Type B pancreatic cell (in vitro differentiated cells): ENCODE measurements at regions not wholly inside any gene's neighbourhood (a gene's known extent, or its start where the extent isn't known, plus 50 kb on each side); places are given as distances from the start of the nearest gene placed in this dataset.

Experiments used
- DNase-seq: peaks from one replicate; pipeline ENCODE4 v3.0.0; 2021; ENCODE audit warnings: mixed read lengths; ENCODE audit not compliant: unreplicated experiment; ENCODE audit errors: extremely low spot score
- H3K27ac Mint-ChIP-seq: 2 replicates; pipeline ENCODE4 v1.8.0; 2021; ENCODE audit warnings: mild to moderate bottlenecking, mixed read lengths
- H3K27me3 Mint-ChIP-seq: 2 replicates; pipeline ENCODE4 v1.8.0; 2021; ENCODE audit warnings: mixed read lengths
- H3K36me3 Mint-ChIP-seq: 2 replicates; pipeline ENCODE4 v1.8.0; 2021; ENCODE audit warnings: mixed read lengths
- H3K4me1 Mint-ChIP-seq: one replicate; pipeline ENCODE4 v1.8.0; 2021; ENCODE audit warnings: mixed read lengths; ENCODE audit not compliant: unreplicated experiment
- H3K4me3 Mint-ChIP-seq: 2 replicates; pipeline ENCODE4 v1.8.0; 2021; ENCODE audit warnings: mild to moderate bottlenecking, mixed read lengths
- H3K9me3 Mint-ChIP-seq: 2 replicates; pipeline ENCODE4 v1.8.0; 2021; ENCODE audit warnings: mixed read lengths
- TF ChIP-seq, protein P1 (sequence below): fragments of 200-600 bp; sonication (generic); conservative IDR thresholded peaks from 2 replicates; pipeline ENCODE4 v1.5.0; 2021; ENCODE audit warnings: antibody characterized with exemption, mild to moderate bottlenecking

DNA sequence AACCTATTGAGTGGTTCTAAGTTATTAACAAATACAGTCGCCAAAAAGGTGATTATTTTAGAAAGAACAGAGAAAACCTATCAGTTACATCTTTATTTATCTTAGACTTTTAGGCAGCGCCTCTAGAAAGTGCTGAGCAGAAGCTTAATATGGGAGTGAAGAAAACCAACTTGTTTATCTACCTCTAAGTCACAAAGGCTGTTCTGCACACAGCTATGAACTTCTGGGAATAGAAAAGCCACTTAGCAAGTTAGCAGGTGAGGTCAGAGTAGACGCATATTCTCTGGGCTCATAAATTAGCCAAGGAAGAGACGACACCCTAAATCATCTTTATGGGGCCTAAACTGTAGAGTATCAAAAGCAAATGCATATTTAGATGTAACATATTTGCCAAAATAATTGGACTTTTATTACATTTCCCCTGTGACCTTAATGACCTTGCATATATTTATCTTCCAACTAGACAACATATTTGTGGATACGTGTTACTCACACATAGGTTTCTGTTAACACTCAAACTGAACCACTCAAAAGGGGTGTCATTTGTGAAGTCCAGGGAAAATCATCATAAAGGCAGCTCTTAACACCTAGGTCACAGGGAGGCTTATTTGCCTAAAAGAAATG, 267.1 kb downstream of the ADGB start:
- TF ChIP-seq, protein P1, sequence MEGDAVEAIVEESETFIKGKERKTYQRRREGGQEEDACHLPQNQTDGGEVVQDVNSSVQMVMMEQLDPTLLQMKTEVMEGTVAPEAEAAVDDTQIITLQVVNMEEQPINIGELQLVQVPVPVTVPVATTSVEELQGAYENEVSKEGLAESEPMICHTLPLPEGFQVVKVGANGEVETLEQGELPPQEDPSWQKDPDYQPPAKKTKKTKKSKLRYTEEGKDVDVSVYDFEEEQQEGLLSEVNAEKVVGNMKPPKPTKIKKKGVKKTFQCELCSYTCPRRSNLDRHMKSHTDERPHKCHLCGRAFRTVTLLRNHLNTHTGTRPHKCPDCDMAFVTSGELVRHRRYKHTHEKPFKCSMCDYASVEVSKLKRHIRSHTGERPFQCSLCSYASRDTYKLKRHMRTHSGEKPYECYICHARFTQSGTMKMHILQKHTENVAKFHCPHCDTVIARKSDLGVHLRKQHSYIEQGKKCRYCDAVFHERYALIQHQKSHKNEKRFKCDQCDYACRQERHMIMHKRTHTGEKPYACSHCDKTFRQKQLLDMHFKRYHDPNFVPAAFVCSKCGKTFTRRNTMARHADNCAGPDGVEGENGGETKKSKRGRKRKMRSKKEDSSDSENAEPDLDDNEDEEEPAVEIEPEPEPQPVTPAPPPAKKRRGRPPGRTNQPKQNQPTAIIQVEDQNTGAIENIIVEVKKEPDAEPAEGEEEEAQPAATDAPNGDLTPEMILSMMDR, result no peak
- H3K36me3 Mint-ChIP-seq, result no peaks in the 10 kb centered on the region
- H3K4me1 Mint-ChIP-seq, result peaks cover 8% of the 10 kb centered on the region
- H3K27me3 Mint-ChIP-seq, result no peaks in the 10 kb centered on the region
- peaks cover 5% of the 10 kb centered on the region for H3K9me3 Mint-ChIP-seq
- no peak for DNase-seq
- peak overlapping the region; percentile 73 for H3K27ac Mint-ChIP-seq
- H3K4me3 Mint-ChIP-seq, result peak overlapping the region; percentile 31

DNA sequence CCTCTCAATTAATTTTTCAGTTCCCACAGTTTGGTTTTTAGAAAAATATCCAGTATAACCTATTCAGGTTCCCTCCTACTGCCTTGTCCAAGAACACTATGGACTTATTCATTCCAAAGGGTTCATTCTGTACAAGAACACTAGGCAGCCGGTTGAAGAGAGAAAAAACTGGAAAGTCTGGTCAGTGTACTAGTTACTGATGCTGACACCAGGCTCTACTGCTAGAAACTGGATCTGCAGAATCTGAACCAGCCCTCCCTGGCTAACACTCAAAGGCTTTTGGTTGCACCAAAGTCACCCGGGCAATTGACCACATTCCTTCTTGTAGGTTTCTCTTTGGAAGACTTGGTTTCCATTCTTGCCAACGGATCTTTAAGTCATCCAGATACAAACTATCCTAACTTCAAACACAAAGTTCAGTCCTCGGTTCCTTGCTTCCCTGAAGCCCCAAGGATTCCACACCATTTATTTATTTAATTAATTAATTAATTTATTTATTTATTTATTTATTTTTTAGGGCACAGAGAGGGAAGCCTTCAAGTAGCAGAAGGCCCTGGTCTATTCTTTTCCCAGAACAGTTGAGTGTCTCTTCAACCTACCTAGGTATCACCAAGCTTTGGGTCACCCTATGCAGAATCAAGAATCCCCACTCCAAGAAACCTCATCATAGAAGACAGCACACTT, 268.1 kb downstream of the ADGB start:
- Mint-ChIP-seq H3K9me3 (peaks cover 5% of the 10 kb centered on the region), H3K27me3 (no peaks in the 10 kb centered on the region), H3K4me3 (peak overlapping the region; percentile 38), H3K36me3 (no peaks in the 10 kb centered on the region), H3K27ac (peak overlapping the region; percentile 73), H3K4me1 (peaks cover 12% of the 10 kb centered on the region)
- DNase-seq, result no peak
- TF ChIP-seq, protein P1, result no peak

DNA sequence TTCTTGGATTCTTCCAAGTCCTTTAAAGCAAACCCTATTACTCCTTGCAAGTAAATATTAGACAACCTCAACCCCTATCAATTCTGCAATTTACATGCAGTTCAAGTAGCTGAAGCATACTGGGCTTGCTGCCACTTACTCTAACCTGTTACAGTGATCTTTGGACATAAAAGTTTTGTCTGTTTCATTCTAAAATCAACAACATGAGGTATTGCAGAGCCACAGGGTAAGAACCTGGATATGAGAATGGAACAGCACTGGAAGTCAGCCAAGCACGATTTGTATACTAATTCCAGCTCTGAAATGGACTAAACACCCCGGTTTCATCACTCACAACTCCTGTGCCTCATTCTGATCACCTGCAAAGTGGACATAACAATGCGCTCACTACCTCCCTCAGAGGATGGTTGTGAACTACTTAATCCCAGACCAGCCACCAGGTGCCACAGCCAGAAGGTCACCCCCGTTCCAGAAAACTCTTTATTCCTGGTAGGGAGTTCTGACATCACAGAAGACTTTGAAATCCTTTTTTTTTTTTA, 270.0 kb downstream of the ADGB start:
- TF ChIP-seq, protein P1, result no peak
- DNase-seq, result no peak
- Mint-ChIP-seq H3K9me3 (peaks cover 5% of the 10 kb centered on the region), H3K4me1 (peaks cover 16% of the 10 kb centered on the region), H3K27me3 (no peaks in the 10 kb centered on the region), H3K27ac (no peak overlapping the region), H3K4me3 (no peak overlapping the region), H3K36me3 (no peaks in the 10 kb centered on the region)

DNA sequence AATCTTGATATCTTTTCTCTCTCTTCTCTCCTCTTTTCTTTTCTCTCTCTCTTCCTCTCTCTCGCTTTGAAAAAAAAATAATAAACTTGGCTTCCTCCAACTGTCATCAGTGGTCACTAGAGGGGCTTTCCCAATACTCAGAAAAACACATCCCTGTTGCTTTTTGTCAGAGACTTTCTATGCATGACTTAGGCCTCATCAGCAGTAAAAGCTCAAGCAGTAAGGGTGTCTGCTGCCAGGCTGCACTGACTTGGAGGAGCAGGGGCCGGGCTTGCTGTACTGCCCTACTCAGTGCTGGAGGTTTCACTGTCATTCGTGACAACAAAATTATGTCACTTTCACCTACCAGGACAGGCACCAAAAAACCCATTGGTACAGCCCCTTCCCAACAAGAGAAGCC, 272.0 kb downstream of the ADGB start:
- no peak for DNase-seq
- H3K4me3 Mint-ChIP-seq, result no peak overlapping the region
- H3K36me3 Mint-ChIP-seq, result no peaks in the 10 kb centered on the region
- TF ChIP-seq, protein P1, result no peak
- peaks cover 12% of the 10 kb centered on the region for H3K4me1 Mint-ChIP-seq
- H3K27ac Mint-ChIP-seq, result no peak overlapping the region
- H3K27me3 Mint-ChIP-seq, result no peaks in the 10 kb centered on the region
- H3K9me3 Mint-ChIP-seq, result peaks cover 5% of the 10 kb centered on the region

DNA sequence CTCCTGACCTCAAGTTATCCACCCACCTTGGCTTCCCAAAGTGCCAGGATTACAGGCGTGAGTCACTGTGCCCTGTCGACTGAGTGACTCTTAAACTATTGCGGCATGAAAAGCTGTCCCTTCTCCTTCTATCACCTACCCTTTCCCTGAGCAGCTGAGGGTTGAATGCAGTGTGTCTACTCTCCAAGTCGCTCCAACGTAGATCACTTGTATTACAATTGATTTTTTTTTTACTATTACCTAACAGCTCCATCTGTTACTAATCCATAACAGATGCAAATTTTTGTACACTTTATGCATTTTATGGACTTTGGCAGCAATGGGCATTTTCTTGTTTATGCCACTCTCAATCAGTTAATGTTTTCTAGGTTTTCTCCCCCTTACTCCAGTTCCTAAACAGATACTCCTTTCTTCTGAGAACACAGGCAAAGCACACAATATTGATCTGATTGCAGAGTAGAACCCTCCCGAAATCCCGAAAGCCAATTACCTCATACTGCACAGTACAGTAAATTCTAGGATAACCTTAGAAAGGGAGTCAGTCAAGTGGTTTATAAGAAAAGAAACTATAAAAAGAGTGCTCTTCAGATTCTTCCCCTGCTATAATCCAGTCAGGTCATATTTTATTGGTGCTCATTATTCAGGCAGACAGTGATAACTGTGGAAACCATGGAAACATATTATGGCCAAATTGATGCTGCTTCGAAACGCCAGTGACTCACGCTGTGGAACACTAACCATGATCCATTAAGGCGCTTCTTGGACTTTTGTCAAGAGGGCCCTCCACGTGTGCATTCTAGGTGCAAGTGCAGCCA, 273.0 kb downstream of the ADGB start:
- TF ChIP-seq, protein P1, result no peak
- DNase-seq, result no peak
- H3K27me3 Mint-ChIP-seq, result no peaks in the 10 kb centered on the region

More for the DNA sequence above, 273.0 kb downstream of the ADGB start:
- no peak overlapping the region for H3K27ac Mint-ChIP-seq
- H3K4me3 Mint-ChIP-seq, result no peak overlapping the region
- no peaks in the 10 kb centered on the region for H3K36me3 Mint-ChIP-seq
- peaks cover under 1% of the 10 kb centered on the region for H3K9me3 Mint-ChIP-seq
- H3K4me1 Mint-ChIP-seq, result peaks cover 19% of the 10 kb centered on the region
